Thyroid gland (tissue), 4 donors: ENCODE measurements at regions not wholly inside any gene's neighbourhood (a gene's known extent, or its start where the extent isn't known, plus 50 kb on each side); places are given as distances from the start of the nearest gene placed in this dataset.

ENCODE experiments used
- DNase-seq, 2 donors: peaks; one replicate each; pipeline ENCODE4 v3.0.0-alpha.2; 2019
- H3K27ac ChIP-seq, 3 donors: fragments of 200-600 bp; sonication (generic); 1 replicate in 2 of 3; 2 replicates in 1 of 3; pipeline ENCODE4 v1.5.1; 2016 to 2019; ENCODE audit warnings: mild to moderate bottlenecking in 1 of 3, moderate library complexity in 1 of 3
- H3K27me3 ChIP-seq: fragments of 200-600 bp; sonication (generic); one replicate; pipeline ENCODE4 v1.5.1; 2019
- H3K36me3 ChIP-seq, 2 donors: fragments of 200-600 bp; sonication (generic); one replicate each; pipeline ENCODE4 v1.5.1; 2016 to 2019
- H3K4me1 ChIP-seq, 2 donors: fragments of 200-600 bp; sonication (generic); one replicate each; pipeline ENCODE4 v1.5.1; 2017 to 2019
- H3K4me3 ChIP-seq, 3 donors: fragments of 200-600 bp; sonication (generic); replicated peaks in 1 of 3; 1 replicate in 2 of 3; 2 replicates in 1 of 3; pipeline ENCODE4 v1.5.1; 2016; ENCODE audit warnings: mild to moderate bottlenecking in 1 of 3
- H3K9me3 ChIP-seq: fragments of 200-600 bp; sonication (generic); one replicate; pipeline ENCODE4 v1.5.1; 2017
- POLR2A ChIP-seq, 2 donors: fragments of 450-650 bp; IDR thresholded peaks; one replicate each; pipeline ENCODE4 v1.6.1; 2017; ENCODE audit warnings: antibody characterized with exemption in 2 of 2, mild to moderate bottlenecking in 2 of 2, moderate library complexity in 1 of 2
- WGBS, 2 donors: methylation state at CpG; one replicate each; pipeline ENCODE4 v1.1.5; 2017; 5-methylcytosine and 5-hydroxymethylcytosine counted together
- intact Hi-C: fragments of 100-400 bp; cut with DNase I; formaldehyde crosslinking; loops from one replicate; pipeline ENCODE4 v1.15.1; 2023
- TF ChIP-seq, protein P1 (sequence below), 6 experiments: fragments of 200-600 bp in 3 of 6; fragments of 450-650 bp in 3 of 6; sonication (generic) in 3 of 6; IDR thresholded peaks; one replicate each; pipeline ENCODE4 v1.5.1; 2016 to 2019; ENCODE audit warnings: antibody characterized with exemption in 6 of 6, mild to moderate bottlenecking in 2 of 6, inconsistent platforms in 1 of 6, moderate library complexity in 1 of 6

DNA sequence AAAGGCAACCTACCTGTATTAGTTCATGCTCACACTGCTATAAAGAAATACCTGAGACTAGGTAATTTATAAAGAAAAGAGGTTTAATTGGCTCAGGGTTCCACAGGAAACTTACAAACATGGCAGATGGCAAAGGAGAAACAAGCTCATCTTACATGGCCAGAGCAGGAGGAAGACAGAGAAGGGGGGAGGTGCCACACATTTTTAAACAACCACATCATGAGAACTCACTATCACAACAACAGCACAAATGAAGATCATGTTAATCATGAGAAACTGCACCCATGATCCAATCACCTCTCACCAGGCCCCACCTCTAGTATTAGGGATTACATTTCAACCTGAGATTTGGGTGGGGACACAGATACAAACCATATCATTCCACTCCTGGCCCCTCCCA lies 90.6 kb upstream of the KCTD3 start:
- Histone ChIP-seq H3K36me3 (no peaks in the 10 kb centered on the region), H3K27me3 (no peaks in the 10 kb centered on the region), H3K27ac (no peak overlapping the region), H3K4me3 (no peak overlapping the region), H3K9me3 (no peaks in the 10 kb centered on the region), H3K4me1 (no peaks in the 10 kb centered on the region)
- DNase-seq = no peak
- intact Hi-C loops = no loop called here
- no peak for TF ChIP-seq POLR2A (IDR thresholded peaks at IDR 0.05)
- TF ChIP-seq, protein P1, sequence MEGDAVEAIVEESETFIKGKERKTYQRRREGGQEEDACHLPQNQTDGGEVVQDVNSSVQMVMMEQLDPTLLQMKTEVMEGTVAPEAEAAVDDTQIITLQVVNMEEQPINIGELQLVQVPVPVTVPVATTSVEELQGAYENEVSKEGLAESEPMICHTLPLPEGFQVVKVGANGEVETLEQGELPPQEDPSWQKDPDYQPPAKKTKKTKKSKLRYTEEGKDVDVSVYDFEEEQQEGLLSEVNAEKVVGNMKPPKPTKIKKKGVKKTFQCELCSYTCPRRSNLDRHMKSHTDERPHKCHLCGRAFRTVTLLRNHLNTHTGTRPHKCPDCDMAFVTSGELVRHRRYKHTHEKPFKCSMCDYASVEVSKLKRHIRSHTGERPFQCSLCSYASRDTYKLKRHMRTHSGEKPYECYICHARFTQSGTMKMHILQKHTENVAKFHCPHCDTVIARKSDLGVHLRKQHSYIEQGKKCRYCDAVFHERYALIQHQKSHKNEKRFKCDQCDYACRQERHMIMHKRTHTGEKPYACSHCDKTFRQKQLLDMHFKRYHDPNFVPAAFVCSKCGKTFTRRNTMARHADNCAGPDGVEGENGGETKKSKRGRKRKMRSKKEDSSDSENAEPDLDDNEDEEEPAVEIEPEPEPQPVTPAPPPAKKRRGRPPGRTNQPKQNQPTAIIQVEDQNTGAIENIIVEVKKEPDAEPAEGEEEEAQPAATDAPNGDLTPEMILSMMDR (IDR thresholded peaks at IDR 0.05) = no peak

DNA sequence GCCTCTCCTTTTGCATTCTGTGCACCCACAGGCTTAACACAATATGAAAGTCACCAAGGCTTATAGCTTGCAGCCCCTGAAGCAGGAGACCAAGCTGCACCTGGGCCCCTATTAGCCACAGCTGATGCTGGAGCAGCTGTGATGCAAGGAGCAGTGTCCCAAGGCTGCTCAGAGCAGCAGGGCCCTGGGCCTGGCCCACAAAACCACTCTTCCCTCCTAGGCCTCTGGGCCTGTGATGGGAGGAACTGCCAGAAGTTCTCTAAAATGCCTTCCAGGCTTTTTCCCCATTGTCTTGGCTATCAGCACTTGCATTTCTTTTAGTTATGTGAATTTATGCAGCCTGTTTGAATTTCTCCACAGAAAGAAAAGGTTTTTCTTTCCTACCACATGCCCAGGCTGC lies 89.5 kb upstream of the KCTD3 start:
- H3K9me3 ChIP-seq = no peaks in the 10 kb centered on the region
- no peaks in the 10 kb centered on the region for H3K4me1 ChIP-seq
- intact Hi-C loops = no loop called here
- DNase-seq = no peak
- no peak overlapping the region for H3K27ac ChIP-seq
- no peak for TF ChIP-seq POLR2A (IDR thresholded peaks at IDR 0.05)
- TF ChIP-seq, protein P1 (IDR thresholded peaks at IDR 0.05) = no peak
- H3K36me3 ChIP-seq = no peaks in the 10 kb centered on the region
- H3K27me3 ChIP-seq = no peaks in the 10 kb centered on the region
- H3K4me3 ChIP-seq = no peak overlapping the region

DNA sequence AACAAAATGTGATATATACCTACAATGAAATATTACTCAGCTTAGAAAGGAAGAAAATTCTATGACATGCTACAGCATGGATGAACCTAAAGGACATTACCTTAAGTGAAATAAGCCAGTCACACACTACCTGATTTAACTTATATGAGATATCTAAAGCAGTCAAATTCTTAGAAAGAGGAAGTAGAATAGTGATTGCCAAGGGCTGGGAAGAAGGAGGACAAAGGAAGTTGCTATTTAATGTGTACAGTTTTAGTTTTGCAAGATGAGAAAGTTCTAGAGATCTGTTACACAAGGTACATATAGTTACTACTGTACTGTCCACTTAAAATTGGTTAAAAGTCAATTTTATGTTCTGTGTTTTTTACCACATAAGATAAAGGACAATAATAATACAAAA lies 87.5 kb upstream of the KCTD3 start:
- H3K4me3 ChIP-seq = no peak overlapping the region
- no peak for TF ChIP-seq POLR2A (IDR thresholded peaks at IDR 0.05)
- TF ChIP-seq, protein P1 (IDR thresholded peaks at IDR 0.05) = no peak
- no peaks in the 10 kb centered on the region for H3K9me3 ChIP-seq
- no peaks in the 10 kb centered on the region for H3K27me3 ChIP-seq
- no peaks in the 10 kb centered on the region for H3K36me3 ChIP-seq
- H3K27ac ChIP-seq = no peak overlapping the region
- H3K4me1 ChIP-seq = no peaks in the 10 kb centered on the region
- no peak for DNase-seq
- intact Hi-C loops = no loop called here

DNA sequence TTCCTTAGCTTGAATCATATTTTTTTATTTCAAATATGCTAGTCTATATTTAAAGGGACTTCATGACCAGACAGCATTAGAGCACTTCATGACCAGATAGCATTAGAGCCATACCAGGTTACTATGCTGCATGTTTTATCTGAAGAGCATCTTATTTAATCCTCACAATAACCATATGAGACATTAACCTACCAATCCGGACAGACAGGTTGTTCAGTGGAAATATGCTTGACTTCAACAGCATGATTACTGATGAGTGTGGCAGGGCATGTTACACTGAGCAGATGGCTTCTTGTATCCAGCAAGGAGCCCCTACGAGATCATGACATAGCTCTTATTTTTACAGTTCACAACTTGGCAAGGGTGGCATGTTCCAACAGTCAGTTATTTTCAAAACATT lies 85.0 kb upstream of the KCTD3 start:
- Histone ChIP-seq H3K36me3 (no peaks in the 10 kb centered on the region), H3K27me3 (no peaks in the 10 kb centered on the region), H3K9me3 (no peaks in the 10 kb centered on the region), H3K4me1 (no peaks in the 10 kb centered on the region), H3K4me3 (no peak overlapping the region), H3K27ac (no peak overlapping the region)
- DNase-seq = no peak
- TF ChIP-seq POLR2A (IDR thresholded peaks at IDR 0.05) = no peak
- TF ChIP-seq, protein P1 (IDR thresholded peaks at IDR 0.05) = no peak
- WGBS, 2 donors = 88 to 89% methylated on average over 2 of the region's 2 CpGs
- intact Hi-C loops = no loop called here

DNA sequence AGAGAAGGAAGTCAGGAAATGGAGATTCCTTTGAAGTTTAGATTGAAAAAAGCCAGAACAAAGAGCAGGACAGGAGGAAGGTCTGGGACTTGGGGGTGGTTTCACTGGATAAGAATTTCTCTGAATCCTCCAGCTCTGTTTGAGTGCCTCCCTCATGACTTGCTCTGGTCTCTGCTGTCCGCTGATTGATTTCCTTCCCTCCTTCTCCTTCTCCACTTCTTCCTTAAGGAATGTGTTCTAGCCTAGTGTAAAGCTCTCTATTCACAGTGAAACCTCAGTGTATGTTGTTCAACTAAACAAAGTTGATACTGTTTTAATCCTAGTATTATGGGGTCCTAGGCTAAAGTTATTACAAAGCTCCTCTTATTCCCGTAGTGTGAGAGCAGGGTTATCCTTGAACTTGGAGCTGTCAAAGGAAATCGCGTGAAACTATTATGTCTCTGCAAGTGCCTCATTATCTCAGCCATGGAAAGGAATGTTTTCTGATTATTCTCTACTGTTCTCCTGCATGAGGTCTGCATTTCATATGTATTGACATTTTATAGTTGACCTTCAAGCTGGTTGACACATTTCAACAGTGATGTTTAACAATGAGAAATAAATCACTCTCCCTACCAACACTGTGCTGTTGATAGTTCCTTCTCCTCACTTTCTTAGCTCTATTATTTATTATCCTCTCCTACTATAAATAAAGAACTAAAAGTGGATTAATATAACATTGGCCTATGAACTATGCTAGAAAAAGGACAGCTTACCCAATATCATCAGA lies 82.7 kb upstream of the KCTD3 start:
- no peaks in the 10 kb centered on the region for H3K36me3 ChIP-seq
- DNase-seq = no peak
- WGBS, 2 donors = 68 to 79% methylated on average over 4 of the region's 4 CpGs
- H3K4me1 ChIP-seq = no peaks in the 10 kb centered on the region
- intact Hi-C loops = no loop called here
- no peak overlapping the region for H3K4me3 ChIP-seq
- H3K27ac ChIP-seq = no peak overlapping the region
- H3K9me3 ChIP-seq = no peaks in the 10 kb centered on the region
- TF ChIP-seq, protein P1 (IDR thresholded peaks at IDR 0.05) = no peak
- TF ChIP-seq POLR2A (IDR thresholded peaks at IDR 0.05) = no peak
- no peaks in the 10 kb centered on the region for H3K27me3 ChIP-seq
